Thyroid gland (tissue), 4 donors: ENCODE measurements at regions not wholly inside any gene's neighbourhood (a gene's known extent, or its start where the extent isn't known, plus 50 kb on each side); places are given as distances from the start of the nearest gene placed in this dataset.

Source experiments
- DNase-seq, 2 donors: peaks; one replicate each; pipeline ENCODE4 v3.0.0-alpha.2; 2019
- H3K27ac ChIP-seq, 3 donors: fragments of 200-600 bp; sonication (generic); 1 replicate in 2 of 3; 2 replicates in 1 of 3; pipeline ENCODE4 v1.5.1; 2016 to 2019; ENCODE audit warnings: mild to moderate bottlenecking in 1 of 3, moderate library complexity in 1 of 3
- H3K27me3 ChIP-seq: fragments of 200-600 bp; sonication (generic); one replicate; pipeline ENCODE4 v1.5.1; 2019
- H3K36me3 ChIP-seq, 2 donors: fragments of 200-600 bp; sonication (generic); one replicate each; pipeline ENCODE4 v1.5.1; 2016 to 2019
- H3K4me1 ChIP-seq, 2 donors: fragments of 200-600 bp; sonication (generic); one replicate each; pipeline ENCODE4 v1.5.1; 2017 to 2019
- H3K4me3 ChIP-seq, 3 donors: fragments of 200-600 bp; sonication (generic); replicated peaks in 1 of 3; 1 replicate in 2 of 3; 2 replicates in 1 of 3; pipeline ENCODE4 v1.5.1; 2016; ENCODE audit warnings: mild to moderate bottlenecking in 1 of 3
- H3K9me3 ChIP-seq: fragments of 200-600 bp; sonication (generic); one replicate; pipeline ENCODE4 v1.5.1; 2017
- POLR2A ChIP-seq, 2 donors: fragments of 450-650 bp; IDR thresholded peaks; one replicate each; pipeline ENCODE4 v1.6.1; 2017; ENCODE audit warnings: antibody characterized with exemption in 2 of 2, mild to moderate bottlenecking in 2 of 2, moderate library complexity in 1 of 2
- WGBS, 2 donors: methylation state at CpG; one replicate each; pipeline ENCODE4 v1.1.5; 2017; 5-methylcytosine and 5-hydroxymethylcytosine counted together
- intact Hi-C: fragments of 100-400 bp; cut with DNase I; formaldehyde crosslinking; loops from one replicate; pipeline ENCODE4 v1.15.1; 2023
- TF ChIP-seq, protein P1 (sequence below), 6 experiments: fragments of 200-600 bp in 3 of 6; fragments of 450-650 bp in 3 of 6; sonication (generic) in 3 of 6; IDR thresholded peaks; one replicate each; pipeline ENCODE4 v1.5.1; 2016 to 2019; ENCODE audit warnings: antibody characterized with exemption in 6 of 6, mild to moderate bottlenecking in 2 of 6, inconsistent platforms in 1 of 6, moderate library complexity in 1 of 6

DNA sequence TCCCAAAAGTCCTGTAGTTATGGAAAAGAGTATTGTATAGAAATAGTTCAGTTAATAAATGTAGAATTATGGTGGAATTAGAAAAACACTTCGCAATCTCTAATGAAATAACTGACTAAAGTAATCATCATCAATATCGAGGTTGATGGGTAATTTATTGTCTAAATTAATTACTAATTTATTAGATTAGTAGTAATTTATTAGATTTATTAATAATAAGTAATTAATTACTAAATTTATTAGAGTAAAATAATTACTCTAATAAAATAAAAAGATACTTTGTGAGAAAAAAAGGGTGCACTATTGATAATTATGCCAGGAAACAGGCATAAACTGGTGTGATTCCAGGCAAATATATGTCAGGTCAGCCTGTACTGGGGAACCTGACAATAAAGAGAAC, 455.6 kb downstream of the AASDHPPT start:
- DNase-seq, result no peak
- intact Hi-C loops, result no loop called here
- H3K9me3 ChIP-seq, result no peaks in the 10 kb centered on the region
- no peak overlapping the region for H3K4me3 ChIP-seq
- H3K27ac ChIP-seq, result no peak overlapping the region
- TF ChIP-seq POLR2A (IDR thresholded peaks at IDR 0.05), result no peak
- TF ChIP-seq, protein P1, sequence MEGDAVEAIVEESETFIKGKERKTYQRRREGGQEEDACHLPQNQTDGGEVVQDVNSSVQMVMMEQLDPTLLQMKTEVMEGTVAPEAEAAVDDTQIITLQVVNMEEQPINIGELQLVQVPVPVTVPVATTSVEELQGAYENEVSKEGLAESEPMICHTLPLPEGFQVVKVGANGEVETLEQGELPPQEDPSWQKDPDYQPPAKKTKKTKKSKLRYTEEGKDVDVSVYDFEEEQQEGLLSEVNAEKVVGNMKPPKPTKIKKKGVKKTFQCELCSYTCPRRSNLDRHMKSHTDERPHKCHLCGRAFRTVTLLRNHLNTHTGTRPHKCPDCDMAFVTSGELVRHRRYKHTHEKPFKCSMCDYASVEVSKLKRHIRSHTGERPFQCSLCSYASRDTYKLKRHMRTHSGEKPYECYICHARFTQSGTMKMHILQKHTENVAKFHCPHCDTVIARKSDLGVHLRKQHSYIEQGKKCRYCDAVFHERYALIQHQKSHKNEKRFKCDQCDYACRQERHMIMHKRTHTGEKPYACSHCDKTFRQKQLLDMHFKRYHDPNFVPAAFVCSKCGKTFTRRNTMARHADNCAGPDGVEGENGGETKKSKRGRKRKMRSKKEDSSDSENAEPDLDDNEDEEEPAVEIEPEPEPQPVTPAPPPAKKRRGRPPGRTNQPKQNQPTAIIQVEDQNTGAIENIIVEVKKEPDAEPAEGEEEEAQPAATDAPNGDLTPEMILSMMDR (IDR thresholded peaks at IDR 0.05), result no peak
- no peaks in the 10 kb centered on the region for H3K36me3 ChIP-seq
- H3K27me3 ChIP-seq, result no peaks in the 10 kb centered on the region
- WGBS, 2 donors, result 91 to 93% methylated on average over 2 of the region's 2 CpGs
- H3K4me1 ChIP-seq, result no peaks in the 10 kb centered on the region

DNA sequence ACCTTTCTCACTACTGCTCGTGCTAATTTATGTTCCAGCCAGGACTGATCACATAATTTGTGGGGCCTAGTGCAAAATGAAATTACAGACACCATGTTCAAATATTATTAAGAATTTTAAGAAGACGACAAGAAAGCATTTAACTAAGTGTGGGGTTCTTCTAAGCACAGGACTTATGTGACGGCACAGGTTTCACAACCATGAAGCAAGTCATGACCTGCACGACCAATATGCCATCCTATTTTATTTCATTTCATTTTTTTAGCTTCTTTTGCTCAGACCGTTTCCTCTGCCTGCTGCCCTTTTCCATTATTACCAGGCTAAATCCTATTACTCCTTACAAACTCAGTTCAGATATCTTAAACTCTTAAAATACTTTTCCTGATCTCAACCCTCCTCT, 462.5 kb downstream of the AASDHPPT start:
- no peak for DNase-seq
- no peak for TF ChIP-seq POLR2A (IDR thresholded peaks at IDR 0.05)
- TF ChIP-seq, protein P1 (IDR thresholded peaks at IDR 0.05), result no peak
- H3K36me3 ChIP-seq, result no peaks in the 10 kb centered on the region
- 76 to 82% methylated on average over 5 of the region's 5 CpGs for WGBS, 2 donors
- H3K9me3 ChIP-seq, result no peaks in the 10 kb centered on the region
- H3K27ac ChIP-seq, result no peak overlapping the region
- no peaks in the 10 kb centered on the region for H3K4me1 ChIP-seq
- no peak overlapping the region for H3K4me3 ChIP-seq
- H3K27me3 ChIP-seq, result no peaks in the 10 kb centered on the region
- intact Hi-C loops, result no loop called here

DNA sequence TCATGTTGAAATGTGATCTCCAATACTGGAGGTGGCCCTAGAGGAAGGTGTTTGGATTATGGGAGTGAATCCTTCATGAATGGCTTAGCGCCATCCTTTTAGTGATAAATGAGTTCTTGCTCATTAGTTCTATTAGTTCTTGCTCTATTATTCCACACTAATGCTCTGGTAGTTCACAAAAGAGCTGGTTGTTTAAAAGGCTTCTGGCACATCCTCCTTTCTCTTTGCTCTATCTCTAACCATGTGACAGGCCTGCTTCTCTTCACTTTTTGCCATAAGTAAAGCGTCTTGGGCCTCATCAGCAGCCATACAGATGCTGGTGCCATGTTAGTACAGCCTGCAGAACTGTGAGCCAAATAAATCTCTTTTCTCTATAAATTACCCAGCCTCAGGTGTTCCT, 469.9 kb downstream of the GUCY1A2 start:
- Histone ChIP-seq H3K4me3 (no peak overlapping the region), H3K27me3 (no peaks in the 10 kb centered on the region), H3K4me1 (no peaks in the 10 kb centered on the region), H3K27ac (no peak overlapping the region), H3K9me3 (no peaks in the 10 kb centered on the region), H3K36me3 (no peaks in the 10 kb centered on the region)
- TF ChIP-seq, protein P1 (IDR thresholded peaks at IDR 0.05), result no peak
- no peak for TF ChIP-seq POLR2A (IDR thresholded peaks at IDR 0.05)
- no peak for DNase-seq
- intact Hi-C loops, result no loop called here
- WGBS, 2 donors, result 87 to 92% methylated on average over 2 of the region's 2 CpGs

DNA sequence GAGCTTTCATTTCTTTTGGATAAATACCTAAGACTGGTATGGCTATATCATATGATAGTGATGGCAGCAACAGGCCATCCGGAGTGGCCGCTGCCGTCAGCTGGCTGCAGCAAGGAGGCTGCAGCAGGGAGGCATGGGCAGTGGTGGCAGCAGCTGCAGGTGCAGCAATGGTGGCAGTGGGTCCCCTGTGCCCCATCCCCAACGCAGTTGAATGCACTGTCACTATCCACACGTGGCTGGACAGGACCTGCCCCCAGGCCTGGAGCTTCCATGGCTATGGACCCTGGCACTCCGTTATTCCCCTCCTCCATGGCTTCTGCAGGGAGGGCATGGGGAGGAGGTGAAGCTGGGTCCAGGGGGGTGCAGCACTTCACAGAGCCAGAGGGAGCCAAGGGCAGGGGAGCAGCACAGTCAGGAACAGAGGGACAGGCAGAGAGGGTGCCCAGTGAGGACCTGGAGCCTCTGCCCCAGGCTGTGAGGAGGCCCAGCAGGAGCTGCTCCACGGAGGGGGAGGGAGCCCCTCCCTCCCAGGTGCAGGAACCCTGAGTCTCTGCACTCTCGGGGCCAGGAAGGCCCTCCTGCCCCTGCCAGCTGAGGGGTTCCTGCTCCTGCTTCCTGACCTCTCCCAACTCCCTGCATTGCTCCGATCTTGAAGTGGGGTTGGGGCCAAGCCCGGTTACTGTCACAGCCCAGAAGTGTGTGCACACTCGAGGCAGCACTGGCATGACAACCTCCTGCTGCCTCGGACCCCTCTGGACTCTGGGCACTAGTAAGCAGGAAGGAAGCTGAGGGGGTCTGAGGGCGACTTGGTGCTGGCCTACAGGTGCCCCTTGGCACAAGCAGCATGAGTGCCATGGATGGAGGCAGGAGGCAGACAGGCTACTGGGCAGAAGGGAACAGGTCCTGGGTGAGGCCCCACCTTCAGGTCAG, 466.3 kb downstream of the GUCY1A2 start:
- intact Hi-C loops, result no loop called here
- TF ChIP-seq POLR2A (IDR thresholded peaks at IDR 0.05), result no peak
- TF ChIP-seq, protein P1 (IDR thresholded peaks at IDR 0.05), result no peak
- no peak overlapping the region for H3K4me3 ChIP-seq
- no peaks in the 10 kb centered on the region for H3K4me1 ChIP-seq
- H3K27me3 ChIP-seq, result no peaks in the 10 kb centered on the region
- no peaks in the 10 kb centered on the region for H3K9me3 ChIP-seq
- no peak overlapping the region for H3K27ac ChIP-seq
- no peak for DNase-seq
- H3K36me3 ChIP-seq, result no peaks in the 10 kb centered on the region
- WGBS, 2 donors, result 85 to 86% methylated on average over 8 to 11 of the region's 13 CpGs

DNA sequence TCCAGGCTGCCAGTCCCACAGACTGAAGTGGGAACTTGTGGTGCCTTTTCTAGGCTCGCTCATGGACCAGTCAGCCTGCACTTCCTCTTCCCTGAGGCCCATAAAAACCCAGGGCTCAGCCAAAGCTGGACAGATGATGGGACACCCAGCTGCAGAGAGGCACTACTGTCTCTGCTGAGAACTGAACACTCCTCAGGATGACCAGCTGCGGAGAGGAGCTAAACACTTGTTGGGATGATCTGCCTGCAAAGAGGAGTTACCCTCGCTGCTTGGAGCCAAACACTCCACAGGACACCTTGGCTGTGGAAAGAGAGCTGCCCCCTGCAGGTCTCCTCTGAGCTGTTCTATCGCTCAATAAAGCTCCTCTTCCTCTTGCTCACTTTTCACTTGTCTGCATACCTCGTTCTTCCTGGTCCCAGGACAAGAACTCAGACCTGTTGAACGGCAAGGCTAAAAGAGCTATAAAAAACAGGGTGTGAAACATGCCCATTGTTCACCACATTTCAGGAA, 465.5 kb downstream of the GUCY1A2 start:
- no peak for TF ChIP-seq POLR2A (IDR thresholded peaks at IDR 0.05)
- TF ChIP-seq, protein P1 (IDR thresholded peaks at IDR 0.05), result no peak
- intact Hi-C loops, result no loop called here
- Histone ChIP-seq H3K4me1 (no peaks in the 10 kb centered on the region), H3K27me3 (no peaks in the 10 kb centered on the region), H3K4me3 (no peak overlapping the region), H3K27ac (no peak overlapping the region), H3K36me3 (no peaks in the 10 kb centered on the region), H3K9me3 (no peaks in the 10 kb centered on the region)
- 83 to 91% methylated on average over 4 to 6 of the region's 6 CpGs for WGBS, 2 donors
- no peak for DNase-seq
